Liver (tissue), 8 donors: ENCODE measurements at regions not wholly inside any gene's neighbourhood (a gene's known extent, or its start where the extent isn't known, plus 50 kb on each side); places are given as distances from the start of the nearest gene placed in this dataset.

Experiments
- DNase-seq: peaks from one replicate; pipeline ENCODE4 v3.0.0-alpha.2; 2017; ENCODE audit warnings: low spot score
- H3K27ac ChIP-seq, 2 donors: one replicate each; pipeline ENCODE4 v1.7.0; 2013; ENCODE audit warnings: inconsistent platforms in 2 of 2, low read length in 2 of 2, control low read depth in 1 of 2, low read depth in 1 of 2, mild to moderate bottlenecking in 1 of 2
- H3K27me3 ChIP-seq, 4 donors: one replicate each; pipeline versions ENCODE4 v1.6.1 to v1.7.0; 2013; ENCODE audit warnings: low read length in 3 of 4, inconsistent platforms in 1 of 4, mild to moderate bottlenecking in 1 of 4, moderate library complexity in 1 of 4; ENCODE audit not compliant: control insufficient read depth in 4 of 4, insufficient read depth in 4 of 4
- H3K36me3 ChIP-seq, 4 donors: one replicate each; pipeline versions ENCODE4 v1.6.1 to v1.7.0; 2013; ENCODE audit warnings: low read length in 3 of 4, mild to moderate bottlenecking in 3 of 4, low read depth in 1 of 4, moderate library complexity in 1 of 4; ENCODE audit not compliant: control insufficient read depth in 4 of 4, insufficient read depth in 3 of 4
- H3K4me1 ChIP-seq, 4 donors: one replicate each; pipeline versions ENCODE4 v1.6.1 to v1.7.0; 2013; ENCODE audit warnings: low read length in 3 of 4, mild to moderate bottlenecking in 3 of 4, moderate library complexity in 1 of 4; ENCODE audit not compliant: control insufficient read depth in 4 of 4, insufficient read depth in 4 of 4
- H3K4me3 ChIP-seq, 3 donors: one replicate each; pipeline versions ENCODE4 v1.6.1 to v1.7.0; 2013; ENCODE audit warnings: low read length in 3 of 3, control low read depth in 1 of 3, low read depth in 1 of 3, mild to moderate bottlenecking in 1 of 3
- H3K9ac ChIP-seq, 2 donors: one replicate each; pipeline ENCODE4 v1.7.0; 2013; ENCODE audit warnings: low read length in 2 of 2, mild to moderate bottlenecking in 2 of 2, moderate library complexity in 2 of 2, control low read depth in 1 of 2, low read depth in 1 of 2
- H3K9me3 ChIP-seq, 4 donors: one replicate each; pipeline versions ENCODE4 v1.6.1 to v1.7.0; 2013; ENCODE audit warnings: low read length in 3 of 4; ENCODE audit not compliant: control insufficient read depth in 4 of 4
- CTCF ChIP-seq: fragments of 150-350 bp; IDR thresholded peaks from 2 replicates; pipeline ENCODE4 v1.5.1; 2017; ENCODE audit warnings: improper control_type of control experiment, low read depth, low read length; ENCODE audit not compliant: missing input control
- EGR1 ChIP-seq, 2 donors: IDR thresholded peaks; 2 replicates each; pipeline ENCODE4 v1.6.1; 2016 to 2018; ENCODE audit warnings: antibody characterized with exemption in 2 of 2, low read depth in 2 of 2
- FOXA1 ChIP-seq: IDR thresholded peaks from 2 replicates; pipeline ENCODE4 v1.6.1; 2016; ENCODE audit warnings: antibody characterized with exemption
- HNF4G ChIP-seq: IDR thresholded peaks from 2 replicates; pipeline ENCODE4 v1.6.1; 2016; ENCODE audit warnings: antibody characterized with exemption
- JUND ChIP-seq, 2 donors: IDR thresholded peaks; 2 replicates each; pipeline ENCODE4 v1.6.1; 2016; ENCODE audit warnings: antibody characterized with exemption in 2 of 2
- RAD21 ChIP-seq, 2 donors: IDR thresholded peaks; 2 replicates each; pipeline ENCODE4 v1.6.1; 2016; ENCODE audit warnings: antibody characterized with exemption in 2 of 2, mild to moderate bottlenecking in 2 of 2
- RXRA ChIP-seq, 2 donors: IDR thresholded peaks; 2 replicates each; pipeline ENCODE4 v1.6.1; 2017 to 2018; ENCODE audit warnings: antibody characterized with exemption in 2 of 2, mild to moderate bottlenecking in 1 of 2
- SP1 ChIP-seq: IDR thresholded peaks from 2 replicates; pipeline ENCODE4 v1.6.1; 2018; ENCODE audit warnings: antibody characterized with exemption, mild to moderate bottlenecking
- TAF1 ChIP-seq: conservative IDR thresholded peaks from 2 replicates; pipeline ENCODE4 v1.6.1; 2016; ENCODE audit warnings: antibody characterized with exemption, mild to moderate bottlenecking
- ZBTB33 ChIP-seq: IDR thresholded peaks from 2 replicates; pipeline ENCODE4 v1.6.1; 2016; ENCODE audit warnings: antibody characterized with exemption
- WGBS: extraction: QIAGEN DNeasy Blood & Tissue Kit; methylation state at CpG from one replicate; pipeline ENCODE4 v1.1.7; 2013; 5-methylcytosine and 5-hydroxymethylcytosine counted together
- TF ChIP-seq, protein P1 (sequence below): IDR thresholded peaks from 2 replicates; pipeline ENCODE4 v1.6.1; 2016; ENCODE audit warnings: antibody characterized with exemption, mild to moderate bottlenecking
- TF ChIP-seq, protein P2 (sequence below): IDR thresholded peaks from 2 replicates; pipeline ENCODE4 v1.6.1; 2016; ENCODE audit warnings: antibody characterized with exemption
- TF ChIP-seq, protein P3 (sequence below): IDR thresholded peaks from 2 replicates; pipeline ENCODE4 v1.6.1; 2016; ENCODE audit warnings: antibody characterized with exemption
- donor health status: healthy.
- donor health status: healthy.
- donor health status: healthy.
- donor health status: healthy.
- donor health status: healthy.

DNA sequence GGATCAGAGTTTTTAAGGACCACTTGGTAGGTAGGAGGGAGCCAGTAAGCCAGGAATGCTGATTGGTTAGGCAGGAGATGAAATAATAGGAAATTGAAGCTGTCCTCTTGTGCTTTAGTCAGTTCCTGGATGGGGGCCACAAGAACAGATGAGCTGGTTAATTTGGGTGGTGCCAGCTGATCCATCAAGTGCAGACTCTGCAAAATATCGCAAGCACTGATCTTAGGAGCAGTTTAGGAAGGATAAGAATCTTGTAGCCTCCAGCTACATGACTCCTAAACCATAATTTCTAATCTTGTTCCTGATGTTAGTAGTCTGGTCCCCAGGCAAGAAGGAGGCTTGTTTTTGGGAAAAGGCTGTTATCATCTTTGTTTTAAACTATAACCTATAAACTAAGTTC lies 117.9 kb upstream of the GPR12 start:
- Histone ChIP-seq H3K9me3 (peaks cover 4 to 11% (median 6%) of the 10 kb centered on the region in 4 donors), H3K4me1 (no peaks in the 10 kb centered on the region), H3K27ac (no peak overlapping the region), H3K27me3 (peaks cover 0 to 4% (median 1%) of the 10 kb centered on the region in 4 donors), H3K36me3 (no peaks in the 10 kb centered on the region), H3K9ac (no peak overlapping the region), H3K4me3 (no peak overlapping the region)
- DNase-seq = no peak
- WGBS = 74% methylated on average over 1 of the region's 1 CpG
- TF ChIP-seq, protein P1, sequence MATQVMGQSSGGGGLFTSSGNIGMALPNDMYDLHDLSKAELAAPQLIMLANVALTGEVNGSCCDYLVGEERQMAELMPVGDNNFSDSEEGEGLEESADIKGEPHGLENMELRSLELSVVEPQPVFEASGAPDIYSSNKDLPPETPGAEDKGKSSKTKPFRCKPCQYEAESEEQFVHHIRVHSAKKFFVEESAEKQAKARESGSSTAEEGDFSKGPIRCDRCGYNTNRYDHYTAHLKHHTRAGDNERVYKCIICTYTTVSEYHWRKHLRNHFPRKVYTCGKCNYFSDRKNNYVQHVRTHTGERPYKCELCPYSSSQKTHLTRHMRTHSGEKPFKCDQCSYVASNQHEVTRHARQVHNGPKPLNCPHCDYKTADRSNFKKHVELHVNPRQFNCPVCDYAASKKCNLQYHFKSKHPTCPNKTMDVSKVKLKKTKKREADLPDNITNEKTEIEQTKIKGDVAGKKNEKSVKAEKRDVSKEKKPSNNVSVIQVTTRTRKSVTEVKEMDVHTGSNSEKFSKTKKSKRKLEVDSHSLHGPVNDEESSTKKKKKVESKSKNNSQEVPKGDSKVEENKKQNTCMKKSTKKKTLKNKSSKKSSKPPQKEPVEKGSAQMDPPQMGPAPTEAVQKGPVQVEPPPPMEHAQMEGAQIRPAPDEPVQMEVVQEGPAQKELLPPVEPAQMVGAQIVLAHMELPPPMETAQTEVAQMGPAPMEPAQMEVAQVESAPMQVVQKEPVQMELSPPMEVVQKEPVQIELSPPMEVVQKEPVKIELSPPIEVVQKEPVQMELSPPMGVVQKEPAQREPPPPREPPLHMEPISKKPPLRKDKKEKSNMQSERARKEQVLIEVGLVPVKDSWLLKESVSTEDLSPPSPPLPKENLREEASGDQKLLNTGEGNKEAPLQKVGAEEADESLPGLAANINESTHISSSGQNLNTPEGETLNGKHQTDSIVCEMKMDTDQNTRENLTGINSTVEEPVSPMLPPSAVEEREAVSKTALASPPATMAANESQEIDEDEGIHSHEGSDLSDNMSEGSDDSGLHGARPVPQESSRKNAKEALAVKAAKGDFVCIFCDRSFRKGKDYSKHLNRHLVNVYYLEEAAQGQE = no peak
- no peak for TF ChIP-seq EGR1 (IDR thresholded peaks at IDR 0.05; ENCODE audit: low read depth in 2 of 2)
- no peak for TF ChIP-seq JUND (IDR thresholded peaks at IDR 0.05)
- no peak for TF ChIP-seq SP1
- TF ChIP-seq RAD21 (IDR thresholded peaks at IDR 0.05) = no peak
- TF ChIP-seq CTCF = no peak
- TF ChIP-seq RXRA (IDR thresholded peaks at IDR 0.05) = no peak
- no peak for TF ChIP-seq HNF4G
- TF ChIP-seq FOXA1 = no peak
- TF ChIP-seq, protein P2, sequence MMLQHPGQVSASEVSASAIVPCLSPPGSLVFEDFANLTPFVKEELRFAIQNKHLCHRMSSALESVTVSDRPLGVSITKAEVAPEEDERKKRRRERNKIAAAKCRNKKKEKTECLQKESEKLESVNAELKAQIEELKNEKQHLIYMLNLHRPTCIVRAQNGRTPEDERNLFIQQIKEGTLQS = no peak
- TF ChIP-seq ZBTB33 = no peak
- TF ChIP-seq TAF1 = no peak

GRCh38 chr13:26873386-26873698 lies 112.8 kb upstream of the GPR12 start:
- H3K4me1 ChIP-seq = no peaks in the 10 kb centered on the region
- DNase-seq = no peak
- no peak overlapping the region for H3K27ac ChIP-seq
- no peak overlapping the region for H3K9ac ChIP-seq
- H3K36me3 ChIP-seq = no peaks in the 10 kb centered on the region
- peaks cover 4 to 11% (median 6%) of the 10 kb centered on the region in 4 donors for H3K9me3 ChIP-seq
- TF ChIP-seq, protein P3, sequence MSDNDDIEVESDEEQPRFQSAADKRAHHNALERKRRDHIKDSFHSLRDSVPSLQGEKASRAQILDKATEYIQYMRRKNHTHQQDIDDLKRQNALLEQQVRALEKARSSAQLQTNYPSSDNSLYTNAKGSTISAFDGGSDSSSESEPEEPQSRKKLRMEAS = no peak
- TF ChIP-seq, protein P1 = no peak
- H3K27me3 ChIP-seq = peaks cover 0 to 5% (median 2%) of the 10 kb centered on the region in 4 donors
- WGBS = 70% methylated on average over 7 of the region's 7 CpGs
- H3K4me3 ChIP-seq = no peak overlapping the region
